ENCODE measurements at regions not wholly inside any gene's neighbourhood (a gene's known extent, or its start where the extent isn't known, plus 50 kb on each side); places are given as distances from the start of the nearest gene placed in this dataset.

DNA sequence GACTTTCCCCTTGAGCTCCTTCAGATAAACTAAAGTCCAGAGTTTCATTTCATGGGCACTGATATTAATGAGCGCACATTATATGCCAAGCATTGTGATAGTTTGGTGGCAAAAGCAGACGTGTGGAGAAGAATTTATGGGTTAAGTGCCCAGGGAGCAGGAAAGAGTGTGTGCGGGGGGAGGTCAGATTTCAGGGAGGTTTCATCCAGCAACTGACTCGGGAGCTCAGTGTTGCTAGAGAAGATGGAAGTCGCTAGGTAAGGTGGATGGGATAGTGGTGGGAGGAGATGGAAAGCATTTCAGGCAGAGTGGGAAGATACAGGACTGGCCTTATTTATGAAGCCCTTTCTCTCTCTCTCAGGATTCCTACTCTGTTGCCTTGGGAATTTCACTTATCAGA, 223.0 kb downstream of the SNX10 start:
- TF ChIP-seq, protein P1, sequence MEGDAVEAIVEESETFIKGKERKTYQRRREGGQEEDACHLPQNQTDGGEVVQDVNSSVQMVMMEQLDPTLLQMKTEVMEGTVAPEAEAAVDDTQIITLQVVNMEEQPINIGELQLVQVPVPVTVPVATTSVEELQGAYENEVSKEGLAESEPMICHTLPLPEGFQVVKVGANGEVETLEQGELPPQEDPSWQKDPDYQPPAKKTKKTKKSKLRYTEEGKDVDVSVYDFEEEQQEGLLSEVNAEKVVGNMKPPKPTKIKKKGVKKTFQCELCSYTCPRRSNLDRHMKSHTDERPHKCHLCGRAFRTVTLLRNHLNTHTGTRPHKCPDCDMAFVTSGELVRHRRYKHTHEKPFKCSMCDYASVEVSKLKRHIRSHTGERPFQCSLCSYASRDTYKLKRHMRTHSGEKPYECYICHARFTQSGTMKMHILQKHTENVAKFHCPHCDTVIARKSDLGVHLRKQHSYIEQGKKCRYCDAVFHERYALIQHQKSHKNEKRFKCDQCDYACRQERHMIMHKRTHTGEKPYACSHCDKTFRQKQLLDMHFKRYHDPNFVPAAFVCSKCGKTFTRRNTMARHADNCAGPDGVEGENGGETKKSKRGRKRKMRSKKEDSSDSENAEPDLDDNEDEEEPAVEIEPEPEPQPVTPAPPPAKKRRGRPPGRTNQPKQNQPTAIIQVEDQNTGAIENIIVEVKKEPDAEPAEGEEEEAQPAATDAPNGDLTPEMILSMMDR (IDR thresholded peaks at IDR 0.05): no peak
- no peaks in the 10 kb centered on the region for H3K27me3 ChIP-seq (ENCODE audit: control insufficient read depth, insufficient read depth, low read length)
- no peaks in the 10 kb centered on the region for H3K79me2 ChIP-seq
- H3K4me1 ChIP-seq: no peaks in the 10 kb centered on the region
- H3K9ac ChIP-seq: no peak overlapping the region
- no peaks in the 10 kb centered on the region for H3K36me3 ChIP-seq (ENCODE audit: control insufficient read depth, insufficient read depth, low read length)
- H3K4me2 ChIP-seq (ENCODE audit: low read length): no peak overlapping the region
- no peak overlapping the region for H2AFZ ChIP-seq
- H3K27ac ChIP-seq: no peak overlapping the region
- no peak overlapping the region for H3K4me3 ChIP-seq (ENCODE audit: low read depth, low read length)
- H3K9me3 ChIP-seq (ENCODE audit: control insufficient read depth, low read length): no peaks in the 10 kb centered on the region

DNA sequence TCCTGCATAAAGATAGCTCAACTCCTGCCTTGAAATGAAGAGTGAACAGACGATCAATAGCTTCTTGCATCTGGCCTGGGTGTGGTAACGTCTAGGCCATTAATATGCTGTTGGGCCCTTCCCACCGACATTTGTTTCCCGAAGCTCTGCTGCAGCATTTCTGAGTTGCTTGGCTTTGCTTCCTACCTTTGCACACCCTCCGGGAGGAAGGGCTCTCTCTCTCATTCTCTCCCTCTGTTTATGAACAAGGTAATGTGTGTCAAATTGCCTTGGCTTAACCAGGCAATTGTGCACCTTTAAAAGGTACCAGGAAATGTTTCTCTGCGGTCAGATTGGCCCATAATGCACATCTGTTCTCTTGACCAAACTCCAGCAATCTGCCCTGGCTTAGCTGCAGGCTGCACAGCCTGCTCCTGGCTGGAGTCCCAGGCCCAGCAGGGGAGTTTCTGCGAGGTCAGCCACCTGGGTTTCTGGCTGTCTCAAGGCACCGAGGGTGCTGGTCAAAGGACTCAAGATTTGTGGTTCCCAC, 223.7 kb downstream of the SNX10 start:
- no peak overlapping the region for H3K4me3 ChIP-seq (ENCODE audit: low read depth, low read length)
- no peak overlapping the region for H2AFZ ChIP-seq
- no peaks in the 10 kb centered on the region for H3K79me2 ChIP-seq
- no peak overlapping the region for H3K27ac ChIP-seq
- no peak overlapping the region for H3K4me2 ChIP-seq (ENCODE audit: low read length)
- no peak overlapping the region for H3K9ac ChIP-seq
- no peaks in the 10 kb centered on the region for H3K27me3 ChIP-seq (ENCODE audit: control insufficient read depth, insufficient read depth, low read length)
- no peaks in the 10 kb centered on the region for H3K36me3 ChIP-seq (ENCODE audit: control insufficient read depth, insufficient read depth, low read length)
- TF ChIP-seq, protein P1 (IDR thresholded peaks at IDR 0.05): no peak
- no peaks in the 10 kb centered on the region for H3K4me1 ChIP-seq
- H3K9me3 ChIP-seq (ENCODE audit: control insufficient read depth, low read length): no peaks in the 10 kb centered on the region

DNA sequence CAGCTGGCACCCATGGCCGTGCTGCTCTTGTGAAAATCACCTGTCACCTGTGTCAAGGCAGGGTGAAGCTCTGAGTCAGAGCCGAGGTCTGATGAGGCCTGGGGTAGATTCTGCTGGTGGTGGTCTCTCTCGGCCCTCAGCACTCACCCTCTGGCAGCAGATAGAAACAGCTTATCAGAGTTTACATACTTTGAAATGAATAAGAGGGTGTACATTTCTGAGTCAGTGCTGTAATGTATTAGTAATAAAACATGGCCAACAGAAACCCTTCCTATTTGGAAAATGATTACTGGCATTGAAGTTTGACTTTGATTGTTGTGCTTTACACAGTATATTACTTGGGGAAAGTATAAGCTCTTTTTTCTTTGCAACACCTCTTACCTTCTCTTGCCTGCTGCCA, 228.8 kb downstream of the SNX10 start:
- no peak overlapping the region for H3K4me3 ChIP-seq (ENCODE audit: low read depth, low read length)
- H3K9me3 ChIP-seq (ENCODE audit: control insufficient read depth, low read length): no peaks in the 10 kb centered on the region
- H3K27ac ChIP-seq: no peak overlapping the region
- H3K9ac ChIP-seq: no peak overlapping the region
- no peaks in the 10 kb centered on the region for H3K27me3 ChIP-seq (ENCODE audit: control insufficient read depth, insufficient read depth, low read length)
- H3K4me2 ChIP-seq (ENCODE audit: low read length): no peak overlapping the region
- no peaks in the 10 kb centered on the region for H3K79me2 ChIP-seq
- no peak overlapping the region for H2AFZ ChIP-seq
- H3K36me3 ChIP-seq (ENCODE audit: control insufficient read depth, insufficient read depth, low read length): no peaks in the 10 kb centered on the region
- TF ChIP-seq, protein P1 (IDR thresholded peaks at IDR 0.05): no peak
- H3K4me1 ChIP-seq: no peaks in the 10 kb centered on the region

DNA sequence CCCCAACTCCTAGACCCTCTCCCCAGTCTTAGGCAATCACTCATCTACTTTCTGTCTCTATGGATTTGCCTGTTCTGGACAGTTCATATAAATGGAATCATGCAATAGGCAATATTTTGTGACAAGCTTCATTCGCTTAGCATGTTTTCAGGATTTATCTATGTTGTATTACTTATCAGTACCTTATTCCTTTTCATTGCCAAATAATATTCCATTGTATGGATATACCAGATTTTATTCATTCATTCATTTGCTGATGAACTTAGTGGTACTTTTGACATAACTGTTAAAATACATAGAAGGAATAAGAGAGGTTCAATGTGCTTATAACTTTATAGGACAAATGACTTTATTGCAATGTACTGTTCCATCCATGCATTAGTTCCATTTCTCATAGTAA, 231.0 kb downstream of the SNX10 start:
- H3K79me2 ChIP-seq: no peaks in the 10 kb centered on the region
- H3K9me3 ChIP-seq (ENCODE audit: control insufficient read depth, low read length): no peaks in the 10 kb centered on the region
- no peak overlapping the region for H3K9ac ChIP-seq
- H2AFZ ChIP-seq: no peak overlapping the region
- H3K4me3 ChIP-seq (ENCODE audit: low read depth, low read length): no peak overlapping the region
- H3K4me1 ChIP-seq: no peaks in the 10 kb centered on the region
- no peaks in the 10 kb centered on the region for H3K27me3 ChIP-seq (ENCODE audit: control insufficient read depth, insufficient read depth, low read length)
- TF ChIP-seq, protein P1 (IDR thresholded peaks at IDR 0.05): no peak
- no peak overlapping the region for H3K27ac ChIP-seq
- H3K36me3 ChIP-seq (ENCODE audit: control insufficient read depth, insufficient read depth, low read length): no peaks in the 10 kb centered on the region
- H3K4me2 ChIP-seq (ENCODE audit: low read length): no peak overlapping the region

All from parathyroid adenoma (tissue), 2 donors.